NCI-H748 (cell line): ENCODE measurements at regions not wholly inside any gene's neighbourhood (a gene's known extent, or its start where the extent isn't known, plus 50 kb on each side); places are given as distances from the start of the nearest gene placed in this dataset.

Experiments used
- DNase-seq: peaks from one replicate; lab custom pipeline; 2025; ENCODE audit not compliant: unreplicated experiment; lab: John Stamatoyannopoulos, UW

DNA sequence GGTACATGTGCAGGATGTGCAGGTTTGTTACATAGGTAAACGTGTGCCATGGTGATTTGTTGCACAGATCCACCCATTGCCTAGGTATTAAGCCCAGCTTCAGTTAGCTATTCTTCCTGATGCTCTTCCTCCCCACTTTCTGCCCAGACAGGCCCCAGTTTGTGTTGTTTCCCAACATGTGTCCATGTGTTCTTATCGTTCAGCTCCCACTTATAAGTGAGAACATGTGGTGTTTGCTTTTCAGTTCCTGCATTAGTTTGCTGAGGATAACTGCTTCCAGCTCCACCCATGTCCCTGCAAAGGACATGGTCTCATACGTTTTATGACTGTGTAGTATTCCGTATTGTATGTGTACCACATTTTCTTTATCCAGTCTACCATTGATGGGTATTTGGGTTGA lies 251.7 kb upstream of the NOVA1 start:
- DNase-seq: no peak

DNA sequence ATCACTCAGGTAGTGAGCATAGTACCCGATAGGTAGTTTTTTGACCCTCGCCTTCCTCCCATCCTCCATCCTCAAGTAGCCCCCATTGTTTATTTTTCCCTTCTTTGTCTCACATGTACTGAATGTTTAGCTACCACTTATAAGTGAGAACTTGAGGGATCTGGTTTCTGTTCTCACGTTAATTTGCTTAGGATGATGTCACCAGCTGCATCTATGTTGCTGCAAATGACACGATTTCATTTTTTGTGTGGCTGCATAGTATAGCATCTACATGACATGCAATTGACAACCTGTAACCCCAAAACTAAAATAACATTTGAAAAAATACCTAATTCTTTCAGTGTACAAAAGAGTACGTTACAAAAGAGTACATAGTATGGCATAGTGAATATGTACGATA lies 254.0 kb upstream of the NOVA1 start:
- peak; percentile 28 for DNase-seq

DNA sequence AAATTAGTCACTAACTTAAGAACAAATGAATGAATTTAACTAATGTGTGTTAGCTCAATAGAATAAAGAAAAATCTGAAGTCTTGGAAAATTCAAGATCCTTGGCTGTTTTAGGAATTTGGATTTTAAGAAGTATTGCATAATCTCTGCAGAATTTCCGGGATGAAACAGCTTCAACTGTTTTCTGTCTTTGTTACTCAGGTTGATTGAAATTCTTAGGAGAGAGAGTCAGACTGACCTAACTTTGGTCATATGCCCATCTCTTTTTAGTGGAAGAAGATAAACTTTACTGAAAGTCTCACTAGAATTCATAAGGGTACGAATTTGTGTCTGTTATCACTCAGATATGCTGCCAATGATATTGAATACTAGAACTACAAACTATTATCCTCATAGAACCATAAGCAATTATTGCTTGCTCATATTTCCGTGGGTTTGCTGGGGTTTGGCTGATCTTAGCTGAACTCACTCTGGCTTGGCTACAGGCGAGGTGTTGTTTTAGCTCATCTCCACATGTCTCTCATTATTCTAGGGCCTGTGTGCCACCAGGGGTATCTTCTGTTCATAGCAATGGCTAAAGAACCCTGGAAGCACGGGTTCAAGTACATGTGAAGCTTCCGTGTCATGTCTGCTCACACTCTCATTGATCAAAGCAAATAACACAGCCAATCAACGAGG lies 257.4 kb upstream of the NOVA1 start:
- DNase-seq: no peak

GRCh38 chr14:26856876-26857518 lies 259.2 kb upstream of the NOVA1 start:
- DNase-seq: no peak

DNA sequence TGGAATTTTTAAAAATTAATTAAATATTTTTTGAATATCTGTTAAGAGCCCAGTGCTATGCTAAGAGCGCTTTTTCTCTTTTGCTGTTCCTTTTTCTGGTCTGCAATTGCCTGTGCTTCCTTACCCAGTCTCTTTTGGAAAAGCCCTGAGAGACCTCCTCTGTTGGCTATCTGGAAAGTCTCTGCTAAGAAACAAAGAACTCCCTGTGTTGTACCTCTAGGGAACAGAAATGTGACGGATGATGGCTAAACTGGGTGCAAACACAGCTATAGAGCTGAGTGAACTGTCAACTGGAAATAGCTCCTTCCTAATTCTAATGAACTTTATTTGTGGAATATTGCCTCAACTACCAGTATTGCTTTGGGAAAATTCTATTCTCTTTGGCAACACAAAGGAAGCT lies 261.6 kb upstream of the NOVA1 start:
- DNase-seq: no peak

- no peak for DNase-seq
Observed at GRCh38 chr14:26860111-26860510, 262.3 kb upstream of the NOVA1 start.

DNA sequence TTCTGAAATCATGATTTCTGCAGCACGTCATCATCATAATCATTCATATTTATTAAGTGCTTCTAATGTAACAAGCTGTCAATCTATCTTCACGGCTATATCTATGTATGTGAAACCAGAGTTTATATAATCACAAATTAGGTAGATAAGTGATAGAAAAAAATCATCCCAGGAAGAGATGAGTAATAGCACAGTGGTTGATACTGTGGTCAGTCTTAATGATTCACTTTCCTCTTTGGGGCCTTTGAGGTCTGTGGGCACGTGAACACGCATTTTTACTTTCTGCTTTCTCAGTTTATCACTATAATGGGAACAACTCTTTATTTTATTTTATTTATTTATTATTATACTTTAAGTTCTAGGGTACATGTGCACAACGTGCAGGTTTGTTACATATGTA lies 265.9 kb upstream of the NOVA1 start:
- no peak for DNase-seq

- DNase-seq: no peak
Observed at GRCh38 chr14:26866721-26867120, 268.9 kb upstream of the NOVA1 start.

GRCh38 chr14:26867171-26867757 lies 269.4 kb upstream of the NOVA1 start:
- peak; percentile 66 for DNase-seq

DNA sequence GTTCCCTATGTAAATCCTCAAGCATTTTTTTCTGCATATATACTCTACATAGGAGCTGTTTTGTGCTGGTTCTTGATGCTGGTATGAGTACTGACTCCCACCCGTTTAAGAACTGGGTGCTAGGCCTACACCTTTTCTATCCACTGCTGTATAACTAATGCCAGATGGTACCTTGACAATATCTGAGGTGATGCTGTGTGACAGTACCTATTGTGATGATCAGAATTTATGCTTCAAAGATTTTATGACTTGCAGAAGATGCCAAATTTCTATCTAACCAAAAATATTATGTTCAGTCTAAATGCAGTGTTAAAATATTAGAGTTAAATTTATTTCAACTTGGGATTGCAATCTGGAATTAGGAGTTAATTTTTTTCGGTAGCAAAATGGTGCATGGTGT lies 272.3 kb upstream of the NOVA1 start:
- DNase-seq: peak; percentile 28

- peak; percentile 92 for DNase-seq
Observed at GRCh38 chr14:26870722-26871617, 273.1 kb upstream of the NOVA1 start.

GRCh38 chr14:26872515-26873361 lies 274.9 kb upstream of the NOVA1 start:
- DNase-seq: no peak

DNA sequence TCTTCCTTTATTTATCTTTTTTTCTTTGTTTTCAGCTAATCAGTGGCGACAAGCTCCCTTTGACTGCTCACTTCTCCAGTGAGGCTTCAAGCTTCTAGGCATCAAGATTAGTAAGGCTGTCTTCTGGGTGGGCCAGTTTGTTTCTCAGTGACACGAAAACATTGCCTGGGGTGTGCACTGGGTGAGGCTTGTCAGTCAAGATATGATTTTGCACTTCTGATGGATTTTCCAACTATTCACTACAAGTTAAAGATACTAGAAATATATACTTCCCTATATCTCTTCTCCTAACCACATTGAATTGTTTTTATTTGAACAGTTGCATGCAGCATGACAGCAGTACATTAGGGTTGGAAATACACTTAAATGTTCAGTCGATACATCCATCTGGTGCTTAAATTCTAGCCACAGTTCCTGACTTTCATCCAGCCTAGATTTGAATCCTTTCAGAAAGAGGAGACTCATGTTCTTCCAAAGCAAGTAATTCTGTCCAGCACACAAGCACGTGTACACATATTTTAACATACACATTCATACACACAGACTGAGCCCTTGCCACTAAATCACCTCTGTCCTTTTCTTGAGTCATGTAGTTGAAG lies 275.6 kb upstream of the NOVA1 start:
- no peak for DNase-seq

DNA sequence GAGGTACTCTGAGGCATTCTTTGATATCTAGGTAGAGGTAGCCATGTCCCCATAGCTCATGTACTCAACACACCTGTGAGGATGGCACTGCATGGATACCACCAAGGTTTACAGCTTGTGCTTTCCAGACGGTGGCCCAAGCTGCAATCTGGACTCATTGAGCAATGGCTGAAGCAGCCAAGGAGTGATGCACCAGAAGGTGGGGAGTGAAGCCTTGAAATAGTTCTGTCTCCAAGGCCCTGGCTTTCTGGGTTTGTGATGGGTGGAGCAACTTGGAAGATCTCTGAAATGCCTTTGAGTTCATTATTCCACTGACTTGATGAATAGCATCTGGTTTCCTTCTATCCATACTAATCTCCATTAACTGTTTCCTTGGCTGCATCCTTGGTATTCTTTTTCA lies 290.0 kb upstream of the NOVA1 start:
- DNase-seq: no peak

DNA sequence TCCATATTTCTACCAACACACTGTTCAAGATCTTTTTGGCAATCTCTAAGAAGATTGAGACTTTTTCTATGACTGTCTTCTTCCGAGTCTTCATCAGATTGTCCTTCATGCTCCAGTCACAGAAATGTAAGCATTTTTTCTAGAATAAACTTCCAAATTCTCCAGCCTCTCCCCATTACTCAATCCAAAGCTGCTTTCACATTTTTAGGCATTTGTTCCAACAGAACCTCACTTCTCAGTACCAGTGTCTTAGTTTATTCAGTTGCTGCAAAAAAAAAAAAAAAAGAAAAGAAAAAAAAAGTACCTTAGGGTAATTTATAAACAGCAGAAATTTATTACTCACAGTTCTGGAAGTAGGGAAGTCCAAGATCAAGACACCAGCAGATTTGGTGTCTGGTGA lies 290.8 kb upstream of the NOVA1 start:
- DNase-seq: no peak

- DNase-seq: no peak
Observed at GRCh38 chr14:26896447-26896846, 298.6 kb upstream of the NOVA1 start.

GRCh38 chr14:26897196-26897595 lies 299.4 kb upstream of the NOVA1 start:
- no peak for DNase-seq

- no peak for DNase-seq
Observed at GRCh38 chr14:26905229-26905628, 307.4 kb upstream of the NOVA1 start.

GRCh38 chr14:26913786-26914185 lies 316.0 kb upstream of the NOVA1 start:
- DNase-seq: no peak

DNA sequence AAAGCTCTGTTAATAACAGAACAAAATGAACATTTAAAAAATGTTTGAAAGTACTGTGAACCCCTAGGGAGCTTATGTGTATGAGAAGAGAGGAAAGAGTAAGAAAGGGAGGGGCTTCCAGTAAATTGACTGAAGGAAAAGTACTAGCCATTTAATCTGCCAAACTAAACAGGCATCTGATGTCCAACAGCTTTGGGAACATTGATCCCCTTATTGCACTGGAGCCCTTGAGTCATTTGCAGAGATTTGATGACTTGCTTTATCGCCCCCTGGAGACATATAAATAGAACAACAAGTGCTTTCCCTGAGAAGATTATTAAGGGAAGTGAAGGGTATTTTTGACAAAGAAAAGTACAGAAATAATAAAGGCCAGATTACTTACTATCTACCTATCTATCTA lies 319.3 kb upstream of the NOVA1 start:
- peak; percentile 55 for DNase-seq
